Panc1 (cell line): ENCODE measurements at regions not wholly inside any gene's neighbourhood (a gene's known extent, or its start where the extent isn't known, plus 50 kb on each side); places are given as distances from the start of the nearest gene placed in this dataset.
A peak's percentile ranks its signal among the peaks of the same experiment; 100 is the strongest.

Experiments
- ATAC-seq: fragments of 200-7000 bp; cut with Tn5 transposase; 2 replicates; pipeline ENCODE4 v1.9.1; 2020; ENCODE audit warnings: mild to moderate bottlenecking, moderate library complexity
- BruUV-seq: library from RNA; stranded (reverse); fragments of 400-500 nt; replicated peaks from 2 replicates; lab custom pipeline; 2021; lab: Mats Ljungman, UMichigan
- CTCF ChIA-PET: fragments of 300-600 bp; sonication (Branson Sonifier 250); formaldehyde crosslinking; loops from one replicate; lab custom pipeline; 2022; ENCODE audit warnings: antibody characterized with exemption; lab: Charles Lee
- POLR2A ChIA-PET: fragments of 300-600 bp; sonication (Branson Sonifier 250); formaldehyde crosslinking; loops from one replicate; lab custom pipeline; 2022; ENCODE audit warnings: antibody characterized with exemption; lab: Charles Lee
- DNase-seq: peaks from one replicate; pipeline ENCODE4 v3.0.0-alpha.2; 2010; ENCODE audit warnings: low read depth, low spot score
- H3K27ac ChIP-seq: 2 replicates; pipeline ENCODE4 v1.5.1; 2011; ENCODE audit warnings: mild to moderate bottlenecking, low read length, inconsistent platforms
- H3K27me3 ChIP-seq: fragments of 200-500 bp; sonication (Bioruptor generic); 2 replicates; pipeline ENCODE4 v1.6.0; 2014; ENCODE audit warnings: low read length, inconsistent platforms; ENCODE audit not compliant: control insufficient read depth, insufficient read depth
- H3K36me3 ChIP-seq: fragments of 200-500 bp; sonication (Bioruptor generic); 2 replicates; pipeline ENCODE4 v1.5.1; 2014; ENCODE audit warnings: inconsistent platforms, mild to moderate bottlenecking, low read length, moderate library complexity; ENCODE audit not compliant: control insufficient read depth, insufficient read depth
- H3K4me1 ChIP-seq: 2 replicates; pipeline ENCODE4 v1.5.1; 2011; ENCODE audit warnings: inconsistent platforms, mild to moderate bottlenecking, low read length, moderate library complexity; ENCODE audit not compliant: control insufficient read depth, insufficient read depth
- H3K4me3 ChIP-seq, 2 experiments: 2 replicates each; pipeline ENCODE4 v1.5.1; 2011 to 2012; ENCODE audit warnings: low read depth in 2 of 2, low read length in 2 of 2, mild to moderate bottlenecking in 2 of 2, inconsistent platforms in 1 of 2, moderate library complexity in 1 of 2
- H3K9me3 ChIP-seq: fragments of 200-500 bp; sonication (Bioruptor generic); 2 replicates; pipeline ENCODE4 v1.5.1; 2014; ENCODE audit warnings: low read depth, mild to moderate bottlenecking, inconsistent platforms, low read length, moderate library complexity; ENCODE audit not compliant: control insufficient read depth, insufficient read depth
- POLR2AphosphoS5 ChIP-seq: IDR thresholded peaks from 2 replicates; pipeline ENCODE4 v1.6.1; 2012; ENCODE audit warnings: mild to moderate bottlenecking, low read depth, low read length, moderate library complexity
- SIN3A ChIP-seq: IDR thresholded peaks from 2 replicates; pipeline ENCODE4 v1.6.1; 2012; ENCODE audit warnings: low read depth, mild to moderate bottlenecking, low read length, moderate library complexity, borderline replicate concordance; ENCODE audit not compliant: insufficient read depth
- TCF7L2 ChIP-seq: IDR thresholded peaks from 2 replicates; pipeline ENCODE4 v1.6.1; 2011; ENCODE audit warnings: mild to moderate bottlenecking, low read depth, low read length, inconsistent platforms
- in situ Hi-C: cut with HindIII; loops from 2 replicates; pipeline ENCODE4 v1.10.0; 2016; ENCODE audit warnings: low sequenced_read_pairs, low pct_unique_long_range_greater_than_20kb
- intact Hi-C: fragments of 100-400 bp; cut with micrococcal nuclease; formaldehyde crosslinking; loops from one replicate; pipeline ENCODE4 v1.10.0; 2022; ENCODE audit not compliant: unreplicated experiment
- TF ChIP-seq, protein P1 (sequence below), 2 experiments: IDR thresholded peaks; 2 replicates each; pipeline ENCODE4 v1.6.1; 2011 to 2012; ENCODE audit warnings: low read depth in 2 of 2, control low read depth in 1 of 2, low read length in 1 of 2, mild to moderate bottlenecking in 1 of 2, moderate library complexity in 1 of 2; ENCODE audit not compliant: insufficient read depth in 1 of 2
- TF ChIP-seq, protein P2 (sequence below): fragments of 450-650 bp; IDR thresholded peaks from 2 replicates; pipeline ENCODE4 v1.5.1; 2017; ENCODE audit warnings: mild to moderate bottlenecking

DNA sequence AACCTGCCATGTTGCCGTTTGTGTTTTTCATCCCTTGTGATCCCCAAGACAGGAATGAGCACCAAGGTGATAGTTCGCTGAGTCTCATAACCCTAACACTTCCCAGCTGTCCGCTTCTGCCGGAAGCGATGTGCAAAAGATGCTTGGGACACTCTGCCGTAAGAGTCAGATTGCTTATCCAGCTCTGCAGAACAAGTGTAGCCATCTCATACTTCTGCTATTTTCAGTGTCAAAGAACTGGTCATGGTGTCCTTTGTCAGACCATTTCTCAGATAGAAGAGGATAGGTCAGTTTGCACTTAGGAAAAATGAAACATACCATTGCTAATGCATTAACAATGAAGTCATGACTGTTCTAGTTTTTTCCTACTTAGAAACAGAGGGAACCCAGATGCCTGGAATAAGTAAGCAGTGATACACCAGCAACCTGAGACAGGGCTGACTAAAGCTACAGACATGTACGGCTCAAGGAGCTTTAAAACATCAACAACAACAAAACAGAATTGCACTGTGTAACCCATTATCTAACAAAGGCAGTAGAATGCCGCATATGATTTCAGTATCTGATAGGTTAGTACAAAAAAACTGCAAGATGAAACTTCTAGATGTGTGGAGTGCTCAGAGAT, 134.0 kb upstream of the IL12A start:
- intact Hi-C loops: no loop called here
- in situ Hi-C loops: no loop called here
- peaks cover 39% of the 10 kb centered on the region for H3K4me1 ChIP-seq
- BruUV-seq: no TSS peak
- no peaks in the 10 kb centered on the region for H3K9me3 ChIP-seq
- no peak for TF ChIP-seq TCF7L2
- TF ChIP-seq, protein P1, sequence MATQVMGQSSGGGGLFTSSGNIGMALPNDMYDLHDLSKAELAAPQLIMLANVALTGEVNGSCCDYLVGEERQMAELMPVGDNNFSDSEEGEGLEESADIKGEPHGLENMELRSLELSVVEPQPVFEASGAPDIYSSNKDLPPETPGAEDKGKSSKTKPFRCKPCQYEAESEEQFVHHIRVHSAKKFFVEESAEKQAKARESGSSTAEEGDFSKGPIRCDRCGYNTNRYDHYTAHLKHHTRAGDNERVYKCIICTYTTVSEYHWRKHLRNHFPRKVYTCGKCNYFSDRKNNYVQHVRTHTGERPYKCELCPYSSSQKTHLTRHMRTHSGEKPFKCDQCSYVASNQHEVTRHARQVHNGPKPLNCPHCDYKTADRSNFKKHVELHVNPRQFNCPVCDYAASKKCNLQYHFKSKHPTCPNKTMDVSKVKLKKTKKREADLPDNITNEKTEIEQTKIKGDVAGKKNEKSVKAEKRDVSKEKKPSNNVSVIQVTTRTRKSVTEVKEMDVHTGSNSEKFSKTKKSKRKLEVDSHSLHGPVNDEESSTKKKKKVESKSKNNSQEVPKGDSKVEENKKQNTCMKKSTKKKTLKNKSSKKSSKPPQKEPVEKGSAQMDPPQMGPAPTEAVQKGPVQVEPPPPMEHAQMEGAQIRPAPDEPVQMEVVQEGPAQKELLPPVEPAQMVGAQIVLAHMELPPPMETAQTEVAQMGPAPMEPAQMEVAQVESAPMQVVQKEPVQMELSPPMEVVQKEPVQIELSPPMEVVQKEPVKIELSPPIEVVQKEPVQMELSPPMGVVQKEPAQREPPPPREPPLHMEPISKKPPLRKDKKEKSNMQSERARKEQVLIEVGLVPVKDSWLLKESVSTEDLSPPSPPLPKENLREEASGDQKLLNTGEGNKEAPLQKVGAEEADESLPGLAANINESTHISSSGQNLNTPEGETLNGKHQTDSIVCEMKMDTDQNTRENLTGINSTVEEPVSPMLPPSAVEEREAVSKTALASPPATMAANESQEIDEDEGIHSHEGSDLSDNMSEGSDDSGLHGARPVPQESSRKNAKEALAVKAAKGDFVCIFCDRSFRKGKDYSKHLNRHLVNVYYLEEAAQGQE (IDR thresholded peaks at IDR 0.05; ENCODE audit: insufficient read depth in 1 of 2, low read depth in 2 of 2, low read length in 1 of 2): no peak
- TF ChIP-seq, protein P2, sequence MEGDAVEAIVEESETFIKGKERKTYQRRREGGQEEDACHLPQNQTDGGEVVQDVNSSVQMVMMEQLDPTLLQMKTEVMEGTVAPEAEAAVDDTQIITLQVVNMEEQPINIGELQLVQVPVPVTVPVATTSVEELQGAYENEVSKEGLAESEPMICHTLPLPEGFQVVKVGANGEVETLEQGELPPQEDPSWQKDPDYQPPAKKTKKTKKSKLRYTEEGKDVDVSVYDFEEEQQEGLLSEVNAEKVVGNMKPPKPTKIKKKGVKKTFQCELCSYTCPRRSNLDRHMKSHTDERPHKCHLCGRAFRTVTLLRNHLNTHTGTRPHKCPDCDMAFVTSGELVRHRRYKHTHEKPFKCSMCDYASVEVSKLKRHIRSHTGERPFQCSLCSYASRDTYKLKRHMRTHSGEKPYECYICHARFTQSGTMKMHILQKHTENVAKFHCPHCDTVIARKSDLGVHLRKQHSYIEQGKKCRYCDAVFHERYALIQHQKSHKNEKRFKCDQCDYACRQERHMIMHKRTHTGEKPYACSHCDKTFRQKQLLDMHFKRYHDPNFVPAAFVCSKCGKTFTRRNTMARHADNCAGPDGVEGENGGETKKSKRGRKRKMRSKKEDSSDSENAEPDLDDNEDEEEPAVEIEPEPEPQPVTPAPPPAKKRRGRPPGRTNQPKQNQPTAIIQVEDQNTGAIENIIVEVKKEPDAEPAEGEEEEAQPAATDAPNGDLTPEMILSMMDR: no peak
- no peak for TF ChIP-seq SIN3A
- no peak for TF ChIP-seq POLR2AphosphoS5
- peak overlapping the region; percentile 21 to 37 for H3K4me3 ChIP-seq
- DNase-seq: peak; percentile 94
- H3K36me3 ChIP-seq: no peaks in the 10 kb centered on the region
- ChIA-PET POLR2A (no interaction called here), CTCF (no interaction called here)
- ATAC-seq: peak; percentile 87
- no peaks in the 10 kb centered on the region for H3K27me3 ChIP-seq
- H3K27ac ChIP-seq: peak overlapping the region; percentile 72

DNA sequence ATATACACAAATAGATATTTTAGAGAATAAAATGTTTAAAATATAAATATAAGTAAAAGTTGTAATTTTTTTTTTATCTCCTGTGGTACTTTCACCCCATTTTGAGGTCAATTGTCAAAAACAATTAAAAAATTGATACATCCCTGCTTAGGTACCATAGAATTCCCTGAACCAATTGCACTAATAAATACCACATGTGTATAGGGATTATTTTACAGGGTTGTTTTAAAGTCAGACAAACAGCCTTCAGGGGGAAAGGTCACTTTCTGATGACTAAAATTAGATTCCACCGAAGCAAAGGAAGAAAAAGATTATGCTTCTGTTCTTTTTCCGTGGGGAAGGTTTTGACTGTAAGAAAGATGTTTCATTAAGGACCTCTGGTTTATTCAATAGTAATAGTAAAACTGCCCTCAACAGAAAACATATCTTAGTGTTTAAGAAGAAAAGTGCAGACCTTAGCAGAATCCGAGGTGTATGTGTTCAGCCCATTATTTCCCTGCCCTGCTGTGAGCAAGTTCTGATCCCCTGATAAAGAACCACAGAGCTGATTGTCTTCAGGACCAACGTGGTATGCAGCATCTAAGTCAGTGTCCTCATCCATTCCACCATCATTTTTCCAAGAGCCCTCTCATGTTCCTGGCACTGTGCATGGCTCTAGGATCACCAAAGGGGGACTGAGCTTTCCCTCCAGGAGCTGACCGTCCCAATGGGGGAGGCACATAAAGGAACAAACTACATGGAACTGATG, 132.9 kb upstream of the IL12A start:
- TF ChIP-seq POLR2AphosphoS5: no peak
- no peak for TF ChIP-seq TCF7L2
- TF ChIP-seq, protein P2: no peak
- TF ChIP-seq, protein P1 (IDR thresholded peaks at IDR 0.05; ENCODE audit: insufficient read depth in 1 of 2, low read depth in 2 of 2, low read length in 1 of 2): no peak
- no peak for TF ChIP-seq SIN3A
- no peak for DNase-seq
- H3K27me3 ChIP-seq: no peaks in the 10 kb centered on the region
- H3K4me3 ChIP-seq: no peak overlapping the region
- intact Hi-C loops: no loop called here
- POLR2A ChIA-PET: no interaction called here
- peak overlapping the region; percentile 24; the same call in 1 of the 2 replicates for H3K27ac ChIP-seq
- CTCF ChIA-PET: no interaction called here
- in situ Hi-C loops: no loop called here
- H3K36me3 ChIP-seq: no peaks in the 10 kb centered on the region
- peaks cover 39% of the 10 kb centered on the region for H3K4me1 ChIP-seq
- H3K9me3 ChIP-seq: no peaks in the 10 kb centered on the region
- no TSS peak for BruUV-seq
- ATAC-seq: no peak
